ENCODE measurements at regions not wholly inside any gene's neighbourhood (a gene's known extent, or its start where the extent isn't known, plus 50 kb on each side); places are given as distances from the start of the nearest gene placed in this dataset.

DNA sequence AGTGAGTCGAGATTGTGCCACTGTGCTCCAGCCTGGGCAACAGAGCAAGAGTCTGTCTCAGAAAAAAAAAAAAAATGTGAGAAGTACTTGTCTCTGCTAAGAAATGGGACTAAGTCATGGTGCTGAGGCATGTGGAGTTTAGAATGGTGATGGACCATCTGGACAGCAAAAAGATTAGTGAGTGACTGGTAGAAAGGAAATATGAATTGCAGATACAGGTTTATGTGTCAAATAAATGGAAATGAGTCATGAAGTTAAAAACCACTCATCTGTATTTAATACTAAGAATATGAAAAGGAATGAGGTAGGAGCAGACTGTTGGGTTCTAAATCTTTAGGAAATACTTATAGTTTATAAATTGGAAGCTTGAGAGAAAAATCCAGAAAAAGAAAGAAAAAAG is 625.7 kb upstream of the ANKRD30A start:
- TF ChIP-seq EGR1 (IDR thresholded peaks at IDR 0.05; ENCODE audit: borderline replicate concordance, low read depth, low read length) (no peak), POLR2A (IDR thresholded peaks at IDR 0.05; ENCODE audit: control extremely low read depth in 1 of 2, low read depth in 2 of 2, low read length in 2 of 2) (no peak), EZH2 (IDR thresholded peaks at IDR 0.05; ENCODE audit: low read depth, low read length, severe bottlenecking) (no peak)
- TF ChIP-seq, protein P1, sequence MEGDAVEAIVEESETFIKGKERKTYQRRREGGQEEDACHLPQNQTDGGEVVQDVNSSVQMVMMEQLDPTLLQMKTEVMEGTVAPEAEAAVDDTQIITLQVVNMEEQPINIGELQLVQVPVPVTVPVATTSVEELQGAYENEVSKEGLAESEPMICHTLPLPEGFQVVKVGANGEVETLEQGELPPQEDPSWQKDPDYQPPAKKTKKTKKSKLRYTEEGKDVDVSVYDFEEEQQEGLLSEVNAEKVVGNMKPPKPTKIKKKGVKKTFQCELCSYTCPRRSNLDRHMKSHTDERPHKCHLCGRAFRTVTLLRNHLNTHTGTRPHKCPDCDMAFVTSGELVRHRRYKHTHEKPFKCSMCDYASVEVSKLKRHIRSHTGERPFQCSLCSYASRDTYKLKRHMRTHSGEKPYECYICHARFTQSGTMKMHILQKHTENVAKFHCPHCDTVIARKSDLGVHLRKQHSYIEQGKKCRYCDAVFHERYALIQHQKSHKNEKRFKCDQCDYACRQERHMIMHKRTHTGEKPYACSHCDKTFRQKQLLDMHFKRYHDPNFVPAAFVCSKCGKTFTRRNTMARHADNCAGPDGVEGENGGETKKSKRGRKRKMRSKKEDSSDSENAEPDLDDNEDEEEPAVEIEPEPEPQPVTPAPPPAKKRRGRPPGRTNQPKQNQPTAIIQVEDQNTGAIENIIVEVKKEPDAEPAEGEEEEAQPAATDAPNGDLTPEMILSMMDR (IDR thresholded peaks at IDR 0.05; ENCODE audit: control extremely low read depth in 1 of 3, insufficient read depth in 1 of 3, low read depth in 1 of 3, low read length in 3 of 3), result no peak
